GM21515 (cell line): ENCODE measurements at regions not wholly inside any gene's neighbourhood (a gene's known extent, or its start where the extent isn't known, plus 50 kb on each side); places are given as distances from the start of the nearest gene placed in this dataset.
"Not testable (repeated sequence)": the region's sequence is repeated elsewhere in the genome, so short reads cannot be mapped to it uniquely, and the experiment has no call there.

Source experiments
- ATAC-seq: cut with Tn5 transposase; IDR thresholded peaks from one replicate; pipeline ENCODE4 v1.9.1; 2021; ENCODE audit not compliant: unreplicated experiment

GRCh38 chr9:66765531-66765930, 135.0 kb upstream of the ZNF658 start:
- not testable (repeated sequence) for ATAC-seq

DNA sequence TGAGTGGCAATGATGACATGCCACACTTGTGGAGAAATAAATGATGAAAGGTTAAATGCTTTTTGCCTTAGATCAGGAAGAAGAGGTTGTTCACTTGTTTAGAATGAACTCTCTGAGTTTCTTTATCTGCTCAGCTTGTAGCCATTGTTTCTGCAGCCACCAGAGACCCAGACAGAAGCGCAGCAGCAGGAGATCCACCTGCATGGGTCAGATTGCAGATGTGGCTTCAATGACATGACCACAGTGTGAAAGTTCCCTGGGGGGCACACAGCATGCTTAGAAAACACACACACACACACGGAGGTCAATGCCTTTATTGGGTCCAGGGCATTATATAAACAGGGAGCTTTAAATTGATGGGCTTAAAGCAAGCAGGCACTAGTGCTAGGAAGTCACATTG, 129.0 kb upstream of the ZNF658 start:
- ATAC-seq = not testable (repeated sequence)

DNA sequence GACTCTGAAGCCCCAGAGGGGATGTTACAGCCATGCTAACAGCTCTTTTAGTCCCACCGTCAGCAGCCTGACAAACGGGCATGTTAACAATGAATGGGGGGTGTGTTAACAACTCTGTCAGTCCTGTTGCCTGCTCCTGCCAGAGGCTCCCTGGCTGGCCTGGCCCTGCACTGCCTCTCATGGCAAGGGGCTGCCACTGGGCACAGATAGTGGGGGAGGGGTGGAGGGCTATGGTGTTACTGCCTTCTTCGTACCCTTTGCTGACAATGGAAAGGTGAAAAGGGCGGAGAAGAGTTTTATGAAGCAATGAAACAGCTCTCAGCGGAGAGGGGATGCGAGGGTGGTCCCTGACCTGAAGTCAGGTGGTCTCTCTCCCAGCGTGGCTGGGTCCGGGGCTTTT, 125.9 kb upstream of the ZNF658 start:
- ATAC-seq = not testable (repeated sequence)

- not testable (repeated sequence) for ATAC-seq
These were observed 120.4 kb upstream of the ZNF658 start for GRCh38 chr9:66779944-66780661.

DNA sequence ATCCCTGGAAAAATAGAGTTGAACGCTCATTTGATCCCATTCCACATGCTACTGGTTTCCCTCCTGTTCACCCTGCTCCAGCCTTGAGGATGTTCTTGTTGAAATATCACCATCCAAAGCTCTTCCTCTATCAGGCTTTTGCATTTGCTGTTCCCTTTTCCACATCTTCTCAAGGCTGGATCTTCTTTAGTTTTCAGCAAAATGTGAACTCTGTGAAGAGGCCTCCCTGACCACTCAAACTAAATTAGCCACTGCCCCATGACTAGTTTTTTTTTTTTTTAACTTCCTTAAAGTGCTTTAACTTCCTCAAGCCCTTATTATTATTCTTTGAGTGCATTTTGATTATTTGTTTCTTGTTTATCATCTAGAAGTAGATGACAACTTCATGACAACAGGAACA, 119.3 kb upstream of the ZNF658 start:
- ATAC-seq = not testable (repeated sequence)

- not testable (repeated sequence) for ATAC-seq
These were observed 118.5 kb upstream of the ZNF658 start for GRCh38 chr9:66782010-66782409.

DNA sequence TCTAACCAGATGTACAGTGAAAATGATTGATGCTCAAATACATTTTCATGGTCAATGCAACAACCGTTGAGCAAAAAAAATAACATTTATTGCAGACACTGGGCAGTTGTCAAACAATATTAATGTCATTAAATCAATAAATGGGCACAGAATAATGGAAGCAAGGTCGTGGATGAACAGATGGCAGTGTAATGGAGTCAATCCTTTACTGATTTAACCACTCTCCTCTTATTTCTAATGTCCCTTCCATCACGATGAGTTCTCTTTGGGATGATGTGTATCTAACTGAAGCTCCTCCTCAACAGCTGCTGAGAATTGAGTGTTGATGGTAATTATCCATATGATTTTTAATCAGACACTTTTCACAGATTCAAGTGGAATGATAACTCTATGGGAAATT, 114.9 kb upstream of the ZNF658 start:
- not testable (repeated sequence) for ATAC-seq

DNA sequence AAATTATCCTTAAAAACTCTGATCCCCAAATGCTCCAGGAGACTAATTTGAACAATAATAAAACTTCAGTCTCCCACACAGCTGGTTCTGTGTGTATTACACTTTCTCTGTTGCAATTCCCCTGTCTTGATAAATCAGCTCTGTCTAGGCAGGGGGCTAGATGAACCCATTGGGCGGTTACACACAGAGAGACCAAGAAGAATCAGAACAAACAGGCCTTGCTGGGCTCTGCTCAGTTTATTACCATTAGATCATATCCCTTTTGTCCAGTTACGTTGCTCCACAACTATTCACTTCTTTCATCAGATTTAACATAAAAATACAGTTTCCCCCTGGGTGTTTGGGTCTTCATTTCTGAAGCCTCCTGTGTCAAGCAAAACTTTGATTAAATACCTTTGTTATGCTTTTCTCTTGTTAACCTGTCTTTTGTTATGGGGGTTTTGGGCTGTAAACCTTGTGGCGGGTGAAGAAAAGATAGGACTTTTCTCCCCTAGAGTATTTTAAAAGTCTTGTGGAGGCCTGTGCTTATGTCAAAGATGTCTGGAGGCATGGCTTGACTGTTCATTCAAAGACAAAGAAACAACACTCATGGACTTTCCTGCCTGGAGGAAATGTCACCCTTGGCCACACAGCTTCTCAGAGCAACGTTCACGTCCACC, 109.3 kb upstream of the ZNF658 start:
- ATAC-seq = not testable (repeated sequence)

DNA sequence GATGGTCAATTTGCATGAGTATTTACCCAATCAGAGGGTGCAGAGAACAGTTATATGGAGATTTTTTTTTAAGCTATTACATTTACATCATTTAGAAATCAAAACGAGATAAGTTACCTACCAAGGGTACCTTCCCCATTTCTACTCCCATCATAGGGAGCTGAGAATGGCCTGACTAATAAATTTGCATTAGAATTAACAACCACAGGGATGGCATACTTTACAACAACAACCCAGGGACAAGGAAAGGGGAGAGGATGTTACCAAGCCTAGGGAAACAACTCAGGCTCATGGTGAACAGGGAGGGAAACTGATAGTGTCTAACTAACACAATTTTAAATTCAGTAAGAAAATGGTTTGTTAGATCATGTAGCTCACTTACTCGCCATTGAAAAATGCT, 105.8 kb upstream of the ZNF658 start:
- ATAC-seq = not testable (repeated sequence)

- ATAC-seq = not testable (repeated sequence)
These were observed 104.6 kb upstream of the ZNF658 start for GRCh38 chr9:66795723-66796503.

DNA sequence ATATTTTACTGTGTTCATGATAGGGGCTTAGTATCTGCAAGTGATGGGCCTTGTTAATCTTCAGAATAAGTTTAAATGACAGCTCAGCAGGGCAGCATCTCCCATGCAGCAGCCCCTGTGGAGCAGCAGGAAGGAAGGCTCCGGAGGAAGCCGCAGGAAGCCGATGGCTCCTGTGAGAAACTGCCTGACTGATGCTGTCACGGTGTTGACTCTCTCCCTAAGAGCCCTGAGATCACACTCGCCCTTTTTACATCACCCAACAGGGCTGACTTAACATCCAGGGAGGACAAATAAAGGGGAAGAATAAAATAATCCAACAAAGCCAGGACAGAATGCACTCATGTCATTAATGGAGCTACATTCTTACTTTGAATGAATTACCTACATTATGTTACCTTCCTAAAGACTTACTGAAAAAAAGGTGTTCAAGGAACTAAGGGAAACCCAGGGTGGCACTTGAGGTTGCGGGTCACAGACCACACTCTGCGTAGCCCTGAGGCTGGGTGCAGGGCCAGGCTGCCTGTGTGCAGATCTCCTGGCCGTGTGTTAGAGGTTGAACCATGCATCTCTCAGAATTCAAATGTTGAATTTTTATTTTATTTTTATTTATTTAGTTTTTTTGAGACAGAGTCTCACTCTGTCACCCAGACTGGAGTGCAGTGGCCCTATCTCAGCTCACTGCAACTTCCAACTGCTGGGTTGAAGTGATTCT, 102.5 kb upstream of the ZNF658 start:
- ATAC-seq = not testable (repeated sequence)

GRCh38 chr9:66803619-66804018, 96.9 kb upstream of the ZNF658 start:
- not testable (repeated sequence) for ATAC-seq

DNA sequence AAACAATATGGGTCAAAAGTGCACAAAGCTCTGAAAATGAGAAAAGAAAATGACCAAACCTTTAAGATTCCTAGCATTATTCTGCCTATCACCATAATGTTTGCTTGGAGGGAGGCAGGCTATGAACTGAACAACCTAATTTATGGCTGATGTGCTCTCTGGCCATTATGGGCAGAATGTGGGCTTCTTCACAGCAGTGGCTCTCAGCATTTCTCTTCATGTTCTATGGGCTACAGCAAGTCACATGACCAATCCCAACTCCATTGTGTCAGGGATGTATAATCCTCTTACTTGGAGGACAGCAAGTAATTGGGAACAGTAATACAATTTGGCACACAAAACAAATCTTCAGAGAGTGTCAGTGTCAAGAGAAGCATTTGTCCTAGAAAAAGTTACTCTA, 90.3 kb upstream of the ZNF658 start:
- ATAC-seq = not testable (repeated sequence)

DNA sequence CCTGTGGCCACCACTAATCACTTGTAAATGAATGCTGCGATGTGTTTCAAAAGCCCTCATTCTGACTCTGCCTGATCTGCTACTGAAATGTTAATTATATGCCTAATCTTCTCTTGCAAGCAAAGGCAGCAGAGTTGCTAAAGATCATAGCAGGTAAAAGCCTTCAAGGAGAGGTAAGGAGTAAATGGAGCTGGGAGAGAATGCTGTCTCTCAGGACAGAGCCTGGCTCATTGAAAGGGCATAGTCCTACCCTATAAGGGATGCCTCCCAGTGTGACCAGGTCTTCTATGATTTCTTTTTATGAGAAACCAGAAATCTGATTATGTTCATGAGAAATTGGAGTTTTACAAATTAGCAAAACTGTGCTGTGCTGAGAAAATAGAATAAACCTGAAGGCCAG, 88.2 kb upstream of the ZNF658 start:
- ATAC-seq = not testable (repeated sequence)

DNA sequence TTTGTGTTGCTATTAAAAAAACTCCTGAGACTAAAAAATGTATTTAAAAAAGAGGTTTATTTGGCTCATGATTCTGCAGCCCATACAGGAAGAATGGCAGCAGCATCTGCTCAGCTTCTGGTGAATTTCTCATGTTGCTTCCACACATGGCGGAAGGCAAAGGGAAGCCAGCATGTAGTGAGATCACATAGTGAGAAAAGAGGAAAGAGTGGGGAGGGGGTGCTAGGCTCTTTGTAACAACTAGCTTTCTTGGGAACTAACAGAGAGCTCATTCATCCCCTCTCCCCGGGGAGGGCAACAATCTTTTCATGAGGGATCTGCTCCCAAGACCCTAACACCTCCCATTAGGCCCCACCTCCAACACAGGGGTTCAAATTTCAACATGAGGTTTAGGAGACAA, 87.6 kb upstream of the ZNF658 start:
- ATAC-seq = not testable (repeated sequence)

DNA sequence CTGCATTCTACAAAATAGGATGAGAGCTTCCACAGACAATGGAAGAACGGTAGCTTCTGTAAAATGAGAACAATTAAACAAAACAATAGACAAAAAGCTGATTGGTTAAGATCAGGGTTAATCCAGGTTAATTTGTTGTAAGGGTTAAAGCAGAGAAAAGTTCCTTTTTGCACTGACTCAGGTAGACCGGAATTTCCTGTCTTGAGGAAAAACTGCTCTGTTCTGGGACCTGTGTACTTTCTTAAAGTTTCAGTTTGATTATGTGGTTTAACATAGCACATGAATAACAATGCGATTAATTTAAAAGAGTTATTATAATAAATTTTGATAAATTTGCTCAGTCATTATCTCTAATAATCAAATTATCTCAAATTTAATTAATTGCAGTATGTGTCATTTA, 86.5 kb upstream of the ZNF658 start:
- ATAC-seq = not testable (repeated sequence)

GRCh38 chr9:66819510-66819909, 81.0 kb upstream of the ZNF658 start:
- not testable (repeated sequence) for ATAC-seq

GRCh38 chr9:66820014-66820660, 80.4 kb upstream of the ZNF658 start:
- ATAC-seq = not testable (repeated sequence)

GRCh38 chr9:66824169-66824568, 76.4 kb upstream of the ZNF658 start:
- ATAC-seq = not testable (repeated sequence)

GRCh38 chr9:66829853-66830252, 70.7 kb upstream of the ZNF658 start:
- not testable (repeated sequence) for ATAC-seq
